ENCODE measurements at regions not wholly inside any gene's neighbourhood (a gene's known extent, or its start where the extent isn't known, plus 50 kb on each side); places are given as distances from the start of the nearest gene placed in this dataset.

DNA sequence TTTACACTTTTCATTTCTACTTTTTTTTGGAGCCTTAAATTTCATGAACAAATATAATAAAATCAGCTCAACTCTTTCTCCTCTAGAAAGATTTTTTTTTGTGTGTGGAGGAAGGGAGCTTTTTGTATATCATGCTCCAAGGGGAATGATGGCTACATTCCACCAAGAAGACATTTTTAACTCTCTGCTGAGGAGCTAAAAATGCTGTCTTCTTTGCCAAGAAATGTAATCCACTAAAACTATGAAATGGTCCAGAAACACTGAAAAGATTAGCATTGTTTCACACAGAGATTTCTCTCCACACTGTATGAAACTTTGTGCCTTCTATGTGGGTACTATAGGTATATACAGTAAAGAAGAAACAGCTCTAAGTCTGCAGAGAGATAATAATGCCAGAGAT, 74.1 kb upstream of the ANK3 start:
- no peak for DNase-seq

- no peak for DNase-seq
Observed at GRCh38 chr10:60461688-60462087, 72.0 kb upstream of the ANK3 start.

DNA sequence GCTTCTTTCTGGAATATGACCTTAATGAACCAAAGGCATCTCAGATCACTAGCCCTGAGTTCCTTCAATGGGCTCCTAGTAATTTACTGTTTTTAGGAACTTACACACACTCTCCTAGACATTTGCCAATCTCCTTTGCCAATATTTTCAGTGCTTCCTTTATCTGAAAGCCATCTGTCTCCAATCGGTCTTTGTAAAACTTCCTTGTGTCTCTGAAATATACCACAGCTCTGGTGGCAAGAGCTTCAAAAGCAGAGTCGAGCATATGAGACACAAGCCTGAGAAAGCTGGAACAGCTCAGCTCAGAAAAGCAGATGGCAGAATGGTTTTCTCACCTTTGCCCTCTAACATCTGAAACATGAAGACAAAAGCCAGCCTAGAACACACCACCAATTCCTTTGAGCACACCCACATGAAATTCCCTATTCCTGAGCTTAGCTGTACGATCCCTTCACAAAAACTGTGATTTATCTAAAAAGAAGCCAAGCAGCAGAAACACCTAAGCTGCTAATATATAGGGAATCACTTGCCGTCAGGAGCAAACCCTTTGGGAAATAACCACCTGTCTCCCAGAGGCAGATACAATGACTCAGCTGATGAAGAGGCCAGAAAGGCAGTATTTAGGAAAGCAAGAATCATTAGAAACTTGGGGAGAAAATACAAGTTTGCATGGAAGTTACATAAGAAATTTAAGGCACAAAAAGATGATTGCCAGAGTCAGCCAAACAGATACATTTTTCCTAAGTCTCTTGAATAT, 70.2 kb upstream of the ANK3 start:
- DNase-seq = no peak

DNA sequence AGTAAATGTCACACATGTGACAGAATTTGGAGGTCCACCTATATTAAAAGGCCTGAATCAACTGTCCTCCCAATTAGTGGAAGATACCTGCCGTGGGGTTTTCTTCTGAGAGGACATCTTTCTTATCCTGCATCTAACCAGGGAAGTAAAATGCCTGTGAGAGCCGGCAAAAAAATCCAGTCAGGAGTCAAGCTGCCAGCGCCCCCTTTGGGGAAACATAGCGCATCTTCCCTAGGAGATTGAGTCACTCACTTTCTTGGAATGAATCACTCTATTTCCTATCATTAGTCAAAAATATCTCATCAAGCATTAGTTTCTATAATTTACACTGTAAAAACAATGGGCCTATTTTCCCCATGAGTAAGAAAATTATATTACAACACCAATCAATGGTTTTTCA, 66.4 kb upstream of the ANK3 start:
- DNase-seq = no peak

DNA sequence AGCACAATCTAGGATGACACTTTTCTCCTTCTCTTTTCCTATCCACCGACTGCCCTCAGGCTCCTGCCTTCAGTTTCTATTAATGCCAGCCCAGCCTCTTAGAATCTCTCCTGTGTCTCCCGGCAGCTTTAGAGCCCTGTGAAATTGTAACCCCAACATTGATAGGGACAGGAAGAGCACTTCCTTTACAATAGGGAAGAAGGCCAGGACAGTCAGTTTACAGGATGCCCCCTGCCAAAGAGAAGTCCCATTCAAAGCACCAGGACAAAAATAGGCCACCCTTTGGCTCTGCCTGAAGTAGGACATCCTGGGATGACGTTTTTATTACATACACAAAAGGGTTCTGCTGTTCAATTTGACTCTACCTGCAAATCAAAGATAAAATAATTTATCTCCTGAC, 64.7 kb upstream of the ANK3 start:
- DNase-seq = no peak

DNA sequence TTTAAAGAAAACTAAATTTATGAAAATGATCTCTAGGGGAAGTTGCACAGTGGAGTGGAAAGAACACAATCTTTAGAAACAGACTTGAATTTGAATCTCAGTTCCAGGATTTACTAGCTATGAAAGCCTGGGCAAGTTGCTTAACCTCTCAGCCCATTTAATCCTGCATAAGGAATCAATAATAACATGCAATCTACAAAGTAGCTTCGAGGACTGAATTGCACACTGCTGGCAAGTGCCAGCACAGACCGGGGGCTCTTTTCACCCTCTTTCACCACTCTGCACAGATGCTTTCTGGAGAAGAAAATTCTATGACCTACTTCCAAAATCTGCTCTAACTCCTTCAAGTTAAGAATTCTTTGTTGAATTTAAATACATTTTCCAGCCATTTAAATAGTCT, 63.4 kb upstream of the ANK3 start:
- no peak for DNase-seq

GRCh38 chr10:60450291-60450690, 60.6 kb upstream of the ANK3 start:
- DNase-seq = no peak

DNA sequence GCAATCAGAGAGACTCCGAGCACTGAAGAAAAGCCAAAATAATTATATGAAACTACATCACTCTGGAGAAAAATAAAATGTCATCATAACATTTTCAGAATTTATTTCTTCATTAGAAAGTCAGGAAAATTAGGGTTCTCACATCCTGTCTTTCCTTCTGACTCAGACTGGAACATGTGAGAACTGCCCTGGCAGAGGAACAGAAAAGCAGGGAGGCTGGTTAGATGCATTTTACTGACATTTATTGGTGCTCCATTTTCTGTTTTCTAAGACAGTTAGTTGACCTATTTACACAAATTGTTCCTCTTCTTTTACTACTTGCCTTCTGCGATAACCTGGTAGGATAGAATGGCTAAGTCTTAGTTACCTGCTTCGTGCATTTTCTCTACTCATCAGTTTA, 58.6 kb upstream of the ANK3 start:
- DNase-seq = no peak

DNA sequence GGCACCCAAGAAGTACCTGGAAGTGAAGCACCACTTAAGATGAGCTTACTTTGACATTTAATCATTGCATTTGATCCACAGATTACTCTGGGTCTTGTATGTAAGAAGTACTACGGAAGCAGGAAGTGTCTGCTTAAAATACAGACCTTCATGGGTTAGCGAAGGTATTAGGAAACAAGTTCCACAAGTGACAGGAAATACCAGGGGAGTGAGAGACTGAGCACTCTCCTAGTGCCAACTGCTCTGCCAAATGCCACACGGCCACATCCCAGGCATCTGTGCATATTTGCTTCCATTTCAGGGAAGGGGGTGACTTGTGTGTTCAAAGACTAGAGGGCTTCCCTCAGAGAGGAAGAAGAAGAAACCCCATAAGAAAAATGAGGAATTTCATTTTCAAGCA, 57.2 kb upstream of the ANK3 start:
- no peak for DNase-seq

- no peak for DNase-seq
Observed at GRCh38 chr10:60446070-60446833, 56.6 kb upstream of the ANK3 start.

DNA sequence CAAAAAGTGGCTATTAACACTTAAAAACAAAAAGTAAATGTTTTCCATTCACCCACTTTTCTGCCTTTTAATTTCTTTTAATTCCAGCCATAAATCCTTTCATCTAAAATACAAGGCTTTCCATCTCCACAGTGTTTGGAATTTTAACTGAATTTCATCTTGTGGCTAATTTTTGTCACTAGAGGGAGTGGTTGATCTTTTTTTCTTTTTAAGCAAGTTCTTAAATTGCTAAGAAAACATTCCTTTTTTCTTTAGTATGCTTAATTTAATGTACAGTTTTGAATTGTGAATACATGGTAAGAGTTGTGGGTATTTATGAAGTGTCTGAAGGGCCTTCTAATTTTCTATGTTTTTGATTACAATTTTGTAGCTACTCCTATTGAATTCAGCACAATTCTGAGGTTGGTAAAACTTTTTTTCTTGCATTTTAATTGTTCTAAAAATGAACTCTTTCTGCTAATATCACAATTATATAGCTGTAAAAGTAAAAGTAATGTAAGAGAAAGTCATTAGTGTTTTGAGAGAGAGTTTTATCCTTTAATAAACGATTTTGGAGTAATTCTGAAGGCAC, 54.9 kb upstream of the ANK3 start:
- no peak for DNase-seq

DNA sequence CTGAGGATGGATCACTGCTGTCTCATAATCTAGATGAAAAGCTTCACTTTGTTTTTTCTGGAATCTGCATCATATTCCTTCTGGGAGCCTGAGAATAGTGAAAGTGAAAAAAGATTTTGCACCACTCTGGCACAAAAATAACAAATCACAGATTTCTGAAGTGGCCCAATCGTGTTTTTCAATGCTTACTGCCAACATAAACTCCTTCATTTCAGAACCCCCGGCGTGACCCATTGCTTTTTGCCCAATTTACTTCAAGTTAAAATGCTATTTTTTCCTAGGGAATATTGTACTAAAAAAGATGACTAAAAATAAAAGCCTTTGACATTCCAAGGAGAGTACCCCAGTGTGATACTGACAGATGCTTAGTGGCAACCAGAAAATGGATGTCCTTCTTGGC, 53.7 kb upstream of the ANK3 start:
- no peak for DNase-seq

DNA sequence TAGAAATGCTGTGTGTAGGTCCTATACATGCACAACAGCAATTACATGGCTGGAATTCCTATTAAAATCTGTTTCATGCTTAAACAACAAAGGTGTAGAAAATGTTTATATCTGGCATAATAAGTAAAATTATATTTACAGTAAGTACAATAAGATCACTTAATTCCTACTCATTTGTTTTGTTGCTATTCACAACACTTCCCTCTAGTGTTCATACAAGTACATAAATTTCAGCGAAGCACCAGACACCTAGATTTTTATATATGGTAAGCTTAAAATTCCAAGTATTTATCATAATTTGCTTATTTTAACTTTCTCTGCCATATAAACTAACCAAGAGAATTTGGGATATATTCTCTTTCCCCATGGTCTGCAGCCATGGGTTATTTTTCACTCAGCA, 51.8 kb upstream of the ANK3 start:
- no peak for DNase-seq

- no peak for DNase-seq
Observed at GRCh38 chr10:60439641-60440040, 50.0 kb upstream of the ANK3 start.
